GM21723 (cell line): ENCODE measurements at regions not wholly inside any gene's neighbourhood (a gene's known extent, or its start where the extent isn't known, plus 50 kb on each side); places are given as distances from the start of the nearest gene placed in this dataset.
"Not testable (repeated sequence)": the region's sequence is repeated elsewhere in the genome, so short reads cannot be mapped to it uniquely, and the experiment has no call there.

Source experiments
- ATAC-seq: cut with Tn5 transposase; IDR thresholded peaks from one replicate; pipeline ENCODE4 v1.9.1; 2021; ENCODE audit warnings: mild to moderate bottlenecking, moderate library complexity; ENCODE audit not compliant: unreplicated experiment

DNA sequence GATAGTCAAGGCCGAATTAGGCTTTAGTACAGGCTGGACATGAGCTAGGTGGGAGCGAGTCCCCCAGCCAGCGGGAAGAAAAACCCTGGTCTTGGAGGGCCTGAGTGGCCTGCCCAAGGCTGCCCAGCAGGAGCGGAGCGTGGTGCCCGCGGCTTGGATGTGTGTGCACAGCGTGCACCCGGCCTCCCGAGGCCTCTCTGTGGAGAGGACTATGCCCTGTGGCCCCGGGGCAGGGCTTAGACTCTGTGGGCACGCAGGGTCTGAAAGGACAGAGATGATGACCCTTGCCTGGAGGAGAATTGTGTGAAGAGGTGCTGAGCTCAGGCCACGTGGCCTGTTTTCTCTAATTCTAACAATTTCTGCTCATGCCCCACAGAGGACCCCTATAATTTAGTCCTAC lies 124.6 kb upstream of the IQSEC1 start:
- ATAC-seq = no peak

DNA sequence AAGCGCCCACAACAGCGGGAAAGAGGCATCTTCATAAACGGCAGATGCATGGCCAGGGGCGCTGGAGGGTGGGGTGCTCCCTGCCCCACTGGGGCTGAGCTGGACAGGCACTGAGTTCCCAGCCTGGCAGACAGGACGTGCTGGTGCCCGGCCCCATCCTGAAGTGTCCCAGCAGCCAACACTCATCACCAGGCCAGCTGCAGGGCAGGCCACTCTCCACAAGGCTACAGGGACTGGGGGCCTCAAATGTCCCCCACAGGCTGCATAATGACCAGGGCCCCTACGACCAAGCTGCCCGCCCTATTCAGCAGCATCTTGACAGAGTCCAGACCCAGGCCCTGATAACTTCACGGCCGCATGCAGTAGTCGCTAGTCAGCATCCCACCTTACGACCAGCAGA lies 124.1 kb upstream of the IQSEC1 start:
- no peak for ATAC-seq

DNA sequence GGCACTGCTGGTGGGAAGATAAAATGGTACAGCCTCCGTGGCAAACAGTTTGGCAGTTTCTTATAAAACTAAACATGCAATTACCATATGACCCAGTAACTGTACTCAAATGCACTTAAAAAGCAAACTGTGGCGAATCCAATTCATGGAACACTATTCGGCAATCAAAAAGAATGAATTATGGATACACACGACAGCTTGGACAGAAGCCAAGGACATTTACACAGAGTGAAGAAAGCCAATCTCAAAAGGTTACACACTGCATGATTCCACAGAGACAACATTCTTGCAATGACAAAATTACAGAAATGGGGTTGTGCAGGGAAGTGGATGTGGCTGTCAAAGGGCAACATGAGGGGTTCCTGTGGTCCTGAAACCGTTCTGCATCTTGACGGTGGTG lies 122.1 kb upstream of the IQSEC1 start:
- ATAC-seq = no peak

DNA sequence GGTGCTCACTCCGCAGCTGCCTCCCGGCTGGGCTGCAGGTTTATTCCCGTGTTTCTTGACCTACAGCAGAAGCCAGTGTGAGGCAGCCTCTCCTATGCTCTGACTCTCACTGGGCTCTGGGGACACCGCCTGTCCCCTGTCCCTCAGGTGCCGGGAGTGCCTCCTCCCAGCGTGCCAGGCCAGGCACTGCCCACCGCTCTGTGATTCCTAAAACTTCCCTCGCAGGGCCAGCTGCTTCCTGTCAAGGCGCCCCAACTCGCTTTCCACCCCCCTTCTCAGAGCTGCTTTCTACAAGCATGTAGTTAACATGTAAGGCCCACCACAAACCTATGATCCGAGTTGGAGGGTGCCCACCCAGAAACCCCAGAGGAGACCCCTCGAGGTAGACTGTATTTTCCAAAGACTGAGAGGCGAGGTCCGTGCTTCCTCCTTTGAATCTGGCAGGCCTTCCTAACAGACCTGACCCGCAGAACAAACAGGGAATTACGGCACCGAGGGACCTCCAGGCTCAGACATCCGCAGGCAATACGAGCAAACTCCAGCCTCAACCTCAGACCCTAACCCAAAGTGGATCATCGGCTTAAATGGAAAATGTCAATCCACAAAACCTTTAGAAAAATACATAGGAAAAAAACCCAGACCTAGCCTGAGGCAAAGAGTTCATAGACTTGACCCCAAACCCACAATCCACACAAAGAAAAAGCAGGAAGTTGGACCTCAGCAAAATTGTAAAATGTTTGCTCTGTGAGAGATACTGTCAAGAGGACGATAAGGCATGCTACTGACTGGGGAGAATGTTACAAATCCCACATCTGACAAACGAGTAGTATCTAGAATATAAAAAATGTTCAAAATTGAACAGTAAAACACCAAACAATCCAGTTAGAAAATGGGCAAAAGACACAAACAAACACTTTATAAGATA lies 121.3 kb upstream of the IQSEC1 start:
- no peak for ATAC-seq

DNA sequence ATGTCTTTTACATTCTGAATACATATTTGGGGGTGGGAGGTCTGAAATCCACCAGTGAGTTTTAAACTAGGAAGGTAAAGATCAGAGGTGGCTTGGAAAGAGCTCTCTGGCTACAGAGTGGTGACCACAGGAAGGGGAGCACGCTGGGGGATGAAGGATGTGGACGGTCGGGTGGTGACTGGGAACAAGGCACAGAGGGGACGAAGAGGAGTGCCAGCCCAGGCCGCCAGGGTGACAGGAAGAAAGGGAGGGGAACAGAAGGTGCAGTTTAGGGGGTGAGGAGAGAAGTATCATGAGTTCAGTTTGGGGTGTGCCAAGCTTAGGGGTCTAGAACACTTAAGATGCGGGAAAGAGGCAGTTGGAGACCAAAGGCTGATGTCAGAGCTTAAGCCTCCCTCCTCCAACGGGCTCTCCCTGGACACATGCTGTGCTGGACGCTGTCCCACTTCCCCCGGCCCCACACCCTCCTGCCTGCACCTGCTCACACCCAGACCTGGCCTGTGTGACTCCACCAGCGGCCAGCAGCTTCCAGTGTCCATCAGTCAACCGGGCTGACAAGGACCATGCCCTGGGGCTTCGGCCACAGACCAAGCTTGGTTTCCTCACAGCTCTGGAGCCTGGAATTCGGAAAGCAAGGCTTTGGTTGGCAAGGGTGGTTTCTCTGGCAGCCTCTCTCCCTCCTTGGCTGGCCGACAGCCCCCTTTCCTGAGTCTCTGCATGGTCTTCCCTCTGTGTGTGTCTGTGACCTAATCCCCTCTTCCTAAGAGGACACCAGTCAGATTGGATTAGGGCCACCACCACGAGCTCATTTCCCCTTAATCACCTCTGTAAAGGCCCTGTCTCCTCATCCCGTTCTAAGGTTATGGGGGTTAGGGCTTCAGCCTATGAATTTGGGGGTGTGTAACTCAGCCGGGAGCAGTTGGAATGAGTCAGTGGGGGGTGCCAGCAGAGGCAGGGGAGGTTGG lies 120.4 kb upstream of the IQSEC1 start:
- no peak for ATAC-seq

DNA sequence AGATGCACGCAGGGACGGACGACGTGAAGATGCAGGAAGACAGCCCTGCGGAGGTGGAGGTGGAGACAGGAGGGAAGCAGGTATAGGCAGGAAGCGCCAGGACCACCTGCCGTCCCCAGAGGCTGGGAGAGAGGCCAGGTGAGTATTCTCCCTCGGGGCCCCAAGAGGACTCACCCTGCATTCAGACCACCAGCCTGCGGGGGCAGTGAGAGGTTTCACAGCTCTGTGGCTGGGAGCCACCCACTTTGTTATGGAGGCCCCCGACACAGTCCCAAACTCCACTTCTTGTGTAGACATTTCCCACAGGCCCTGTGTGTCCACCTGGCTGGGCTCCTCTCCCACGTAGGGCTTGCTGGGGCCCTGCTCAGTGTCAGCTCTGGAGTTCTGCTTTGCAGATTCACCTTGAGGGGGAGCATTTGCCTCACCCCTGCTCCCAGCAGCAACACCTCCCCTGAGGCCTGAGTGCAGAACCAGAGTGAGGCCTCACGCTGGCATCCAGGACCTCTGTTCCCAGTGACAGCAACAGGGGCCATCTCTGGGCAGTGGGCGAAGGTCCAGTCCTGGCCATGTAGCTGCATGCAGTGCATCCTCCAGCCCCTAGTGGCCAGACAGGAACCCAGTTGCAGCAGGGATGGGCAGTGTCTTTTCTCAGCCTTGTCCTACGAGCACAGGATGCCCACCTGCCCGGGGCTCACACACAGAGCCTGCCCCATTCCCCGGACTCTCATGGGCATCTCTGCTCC lies 119.4 kb upstream of the IQSEC1 start:
- ATAC-seq = no peak

DNA sequence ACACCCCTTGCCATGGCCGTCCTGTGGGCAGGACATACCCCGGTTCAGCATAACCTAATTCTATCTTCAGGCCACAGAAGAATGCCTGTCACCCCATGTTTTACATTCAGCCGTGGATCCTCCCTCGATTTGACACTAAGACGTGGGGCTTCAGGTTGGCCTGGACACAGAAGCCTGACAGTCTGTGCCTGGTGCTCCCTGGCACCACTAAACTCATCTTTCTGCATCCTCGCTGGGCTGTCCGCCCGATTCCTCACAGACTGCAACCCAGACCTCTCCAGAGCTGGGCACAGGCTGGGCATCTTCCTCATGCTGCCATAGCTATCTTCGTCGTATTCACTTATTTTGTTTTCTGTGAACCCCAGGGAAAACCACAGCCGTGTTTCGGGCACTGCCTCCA lies 117.8 kb upstream of the IQSEC1 start:
- no peak for ATAC-seq

DNA sequence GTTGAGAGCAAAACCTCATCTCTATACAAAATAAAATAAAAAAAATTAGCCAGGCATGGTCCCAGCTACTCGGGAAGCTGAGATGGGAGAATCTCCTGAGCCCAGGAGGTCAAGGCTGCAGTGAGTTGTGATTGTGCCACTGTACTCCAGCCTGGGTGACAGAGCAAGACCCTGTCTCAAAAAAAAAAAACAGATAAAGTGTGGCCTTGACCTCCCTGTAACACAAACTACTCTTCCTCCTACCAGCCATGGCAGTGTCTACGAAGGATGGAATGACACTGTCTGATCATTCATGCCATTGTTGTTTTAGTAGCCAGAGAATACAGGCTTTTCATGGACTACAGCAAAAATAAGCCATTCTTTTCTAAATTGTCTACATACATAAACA lies 117.1 kb upstream of the IQSEC1 start:
- no peak for ATAC-seq

DNA sequence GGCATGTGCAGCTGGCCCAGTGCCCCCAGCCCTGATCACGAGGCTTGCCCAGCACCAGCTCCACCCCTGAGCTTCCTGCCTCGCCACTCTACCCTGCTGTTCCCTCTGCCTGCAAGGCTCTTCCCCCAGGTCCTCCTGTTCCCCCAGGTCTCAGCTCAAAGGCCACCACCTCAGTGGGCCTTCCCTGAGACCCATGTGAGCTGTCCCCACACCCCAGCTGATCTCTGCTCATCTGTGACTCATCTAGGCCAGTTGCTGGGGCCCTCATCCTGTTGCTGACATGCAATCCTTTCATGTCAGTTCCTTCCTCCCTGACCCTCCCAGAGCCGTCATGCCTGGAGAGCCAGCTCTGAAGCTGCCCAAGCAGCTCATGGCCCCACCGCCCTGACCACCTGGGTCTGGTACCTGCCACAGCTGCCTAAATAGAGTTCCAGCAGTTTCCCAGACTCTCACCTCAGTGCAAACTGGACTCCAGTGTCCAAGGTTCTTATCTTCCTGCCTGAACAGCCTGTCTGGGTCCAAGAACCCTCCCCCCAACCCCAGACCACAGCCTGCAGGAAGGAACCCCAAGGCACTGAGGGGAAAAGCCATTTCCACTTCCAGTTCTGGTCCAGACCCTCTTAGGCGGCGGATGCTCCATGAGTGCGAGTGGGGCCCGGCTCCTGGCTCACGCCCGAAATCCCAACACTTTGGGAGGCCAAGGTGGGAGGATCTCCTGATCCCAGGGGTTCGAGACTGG lies 116.6 kb upstream of the IQSEC1 start:
- no peak for ATAC-seq

DNA sequence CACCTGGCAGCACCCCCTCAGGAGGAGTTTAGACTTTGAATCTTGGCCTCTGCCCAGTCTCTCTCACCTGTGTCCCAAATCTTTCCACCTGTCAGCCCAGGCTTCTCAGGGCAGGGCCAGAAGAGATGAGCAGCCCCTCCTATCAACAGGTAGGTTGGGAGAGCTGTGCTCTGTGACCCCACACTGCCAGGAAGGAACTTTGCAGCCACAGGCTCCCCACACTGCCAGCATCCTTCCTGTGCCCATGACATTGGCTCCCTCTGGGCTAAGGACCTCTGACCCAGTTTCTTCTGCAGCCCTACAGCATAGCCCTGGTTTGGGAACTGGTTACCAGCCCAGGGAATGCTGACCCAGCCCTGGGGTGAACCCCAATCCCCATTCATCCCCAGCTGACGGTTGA lies 115.7 kb upstream of the IQSEC1 start:
- no peak for ATAC-seq

DNA sequence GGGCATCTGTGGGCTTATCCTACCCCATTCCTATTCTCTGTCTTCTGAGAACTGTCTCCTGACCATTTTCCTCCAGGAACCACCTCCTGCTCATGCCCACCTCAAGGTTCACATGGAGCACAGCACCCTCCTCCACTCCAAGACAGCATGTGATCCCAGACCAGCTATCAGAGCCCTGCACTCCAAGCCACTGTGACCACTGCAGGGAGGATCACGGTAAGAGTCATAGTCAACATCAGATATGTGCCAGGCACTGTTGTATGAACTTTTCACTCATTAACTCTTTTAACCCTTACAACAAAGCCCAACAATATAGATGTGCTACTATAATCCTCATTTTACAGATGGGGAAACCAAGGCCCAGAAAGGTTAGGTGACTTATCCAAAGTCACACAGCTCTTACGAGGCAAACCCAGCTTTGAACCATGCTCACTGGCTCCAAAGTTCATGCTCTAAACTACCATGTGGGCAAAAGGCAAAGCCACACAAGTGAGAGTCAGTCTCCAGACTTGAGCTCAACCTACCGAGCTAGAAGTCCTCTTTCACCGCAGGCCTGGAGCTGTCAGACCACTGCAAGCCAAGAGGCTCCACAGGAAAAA lies 115.1 kb upstream of the IQSEC1 start:
- no peak for ATAC-seq

DNA sequence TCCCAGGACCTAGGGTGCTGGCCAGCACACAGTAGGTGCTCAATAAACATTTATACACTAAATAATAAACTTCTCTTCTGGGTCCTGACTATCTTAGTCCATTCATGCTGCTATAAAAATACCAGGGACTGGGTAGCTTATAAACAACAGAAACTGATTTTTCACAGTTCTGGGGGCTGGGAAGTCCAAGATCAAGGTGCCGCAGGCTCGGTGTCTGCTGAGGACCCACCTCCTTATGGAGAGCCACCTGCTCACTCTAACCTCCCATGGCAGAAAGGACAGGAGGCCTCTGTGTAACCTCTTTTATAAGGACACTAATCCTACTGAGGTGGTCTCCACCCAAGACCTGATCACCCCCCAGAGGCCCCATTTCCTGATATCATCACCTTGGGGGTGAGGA lies 114.4 kb upstream of the IQSEC1 start:
- no peak for ATAC-seq

DNA sequence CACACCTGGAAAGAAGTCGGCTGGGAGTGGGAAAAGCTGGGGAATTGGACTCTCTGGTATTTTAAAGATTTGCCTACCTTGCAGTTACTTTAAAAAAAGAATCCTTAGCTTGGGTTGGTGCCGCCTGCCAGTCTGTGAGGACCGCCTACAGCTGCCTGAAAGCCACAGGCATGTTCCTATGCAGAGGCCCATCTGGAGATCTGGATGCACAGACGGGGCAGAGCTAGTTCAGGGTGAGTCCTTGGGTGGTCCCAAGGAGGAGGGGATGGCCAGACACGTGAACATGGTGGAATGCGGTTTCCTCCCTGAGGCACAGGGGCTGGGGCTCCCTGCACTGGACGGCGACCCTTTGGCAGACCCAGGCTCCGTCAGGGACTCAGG lies 113.2 kb upstream of the IQSEC1 start:
- no peak for ATAC-seq

DNA sequence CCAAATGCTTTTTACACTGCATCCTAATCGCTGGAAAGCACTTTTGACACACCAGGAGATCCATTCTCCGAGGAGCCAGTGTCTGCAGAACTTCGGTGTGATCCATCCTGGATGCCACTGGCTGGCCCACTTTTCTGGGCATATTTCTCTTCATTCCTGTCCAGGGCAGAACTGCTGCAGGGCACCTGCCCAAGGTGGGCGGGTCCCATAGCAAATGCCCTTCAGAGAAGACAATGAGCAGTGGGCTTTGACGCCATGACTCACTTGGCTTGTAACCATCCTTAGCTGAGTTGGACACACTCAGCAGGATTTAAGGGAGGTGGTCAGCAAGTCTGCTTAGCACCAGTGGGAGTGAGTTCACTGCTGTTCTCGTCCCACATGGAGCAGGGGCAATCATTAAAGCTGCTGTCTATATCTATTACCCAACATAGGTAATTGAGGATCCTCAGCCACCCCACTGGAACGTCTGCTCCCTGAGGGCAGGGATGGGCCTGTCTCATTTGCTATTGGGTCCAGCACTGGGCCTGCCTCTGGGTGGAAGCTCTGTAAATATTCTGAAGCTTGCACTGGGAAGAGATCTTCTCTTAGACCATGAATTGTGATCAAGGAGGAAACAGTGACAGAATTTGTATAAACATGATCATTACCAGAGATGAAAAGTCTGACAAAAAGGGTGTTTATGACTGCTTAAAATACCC lies 112.7 kb upstream of the IQSEC1 start:
- no peak for ATAC-seq

DNA sequence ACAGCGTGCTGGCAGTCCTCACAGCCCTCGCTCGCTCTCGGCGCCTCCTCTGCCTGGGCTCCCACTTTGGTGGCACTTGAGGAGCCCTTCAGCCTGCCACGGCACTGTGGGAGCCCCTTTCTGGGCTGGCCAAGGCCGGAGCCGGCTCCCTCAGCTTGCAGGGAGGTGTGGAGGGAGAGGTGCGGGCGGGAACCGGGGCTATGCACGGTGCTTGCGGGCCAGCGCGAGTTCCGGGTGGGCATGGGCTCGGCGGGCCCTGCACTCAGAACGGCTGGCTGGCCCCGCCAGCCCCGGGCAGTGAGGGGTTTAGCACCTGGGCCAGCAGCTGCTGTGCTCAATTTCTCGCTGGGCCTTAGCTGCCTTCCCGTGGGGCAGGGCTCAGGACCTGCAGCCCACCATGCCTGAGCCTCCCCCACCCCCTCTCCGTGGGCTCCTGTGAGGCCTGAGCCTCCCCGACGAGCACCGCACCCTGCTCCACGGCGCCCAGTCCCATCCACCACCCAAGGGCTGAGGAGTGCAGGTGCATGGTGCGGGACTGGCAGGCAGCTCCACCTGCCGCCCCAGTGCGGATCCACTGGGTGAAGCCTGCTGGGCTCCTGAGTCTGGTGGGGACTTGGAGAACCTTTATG lies 106.5 kb upstream of the IQSEC1 start:
- ATAC-seq = not testable (repeated sequence)

DNA sequence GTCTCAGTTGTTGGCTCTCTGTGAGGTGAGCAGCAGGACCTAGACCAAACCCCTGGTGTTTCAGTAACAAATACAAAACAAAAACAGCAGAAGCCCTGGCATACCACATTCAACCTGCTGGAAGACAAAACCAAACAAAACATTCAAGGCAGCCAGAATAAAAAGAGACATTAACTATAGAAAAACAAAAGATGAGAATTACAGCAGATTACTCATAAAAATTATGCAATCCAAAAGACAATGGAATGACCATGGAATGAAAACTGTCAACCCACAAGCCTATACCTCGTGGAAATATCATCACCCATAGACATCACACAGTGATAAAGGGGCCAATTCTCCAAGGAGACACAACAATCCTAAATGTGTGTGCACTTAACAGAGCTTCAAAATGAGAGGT lies 106.0 kb upstream of the IQSEC1 start:
- no peak for ATAC-seq

DNA sequence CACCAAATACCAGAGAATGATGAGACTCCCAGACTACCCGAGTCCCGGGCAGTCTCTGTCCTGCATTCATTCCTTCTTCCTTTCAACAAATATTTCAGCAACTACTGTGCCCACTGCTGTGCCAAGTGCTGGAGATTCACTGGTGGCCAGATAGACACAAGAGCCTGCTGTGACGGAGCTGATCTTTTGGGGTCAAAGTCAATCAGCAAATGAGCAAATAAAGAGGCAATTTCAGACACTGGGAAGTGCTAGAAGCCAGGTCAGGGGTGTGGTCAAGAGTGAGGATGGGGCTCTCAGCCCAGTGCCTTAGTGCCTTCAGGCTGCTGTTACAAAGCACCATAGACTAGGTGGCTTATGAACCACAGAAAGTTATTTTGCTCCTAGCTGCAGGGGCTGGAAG lies 104.9 kb upstream of the IQSEC1 start:
- ATAC-seq = no peak

DNA sequence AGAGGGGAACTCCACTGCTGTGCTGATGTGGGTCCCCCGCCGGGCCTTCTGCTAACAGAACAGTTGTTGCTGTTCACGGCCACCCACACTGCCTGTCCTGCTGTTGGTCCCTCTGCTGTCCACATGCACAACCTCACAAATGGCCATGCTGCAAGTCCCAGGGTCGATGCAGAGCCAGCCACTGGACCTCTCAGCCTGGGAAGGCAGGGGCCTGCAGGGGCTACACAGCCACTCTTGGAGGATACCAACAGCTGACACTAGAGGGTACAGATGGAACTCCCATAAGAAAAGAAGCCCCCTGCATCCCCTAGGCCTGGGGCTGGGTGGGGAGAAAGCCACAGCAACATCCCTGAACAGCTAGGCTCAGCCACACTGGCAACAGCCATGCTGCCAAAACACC lies 104.4 kb upstream of the IQSEC1 start:
- no peak for ATAC-seq

DNA sequence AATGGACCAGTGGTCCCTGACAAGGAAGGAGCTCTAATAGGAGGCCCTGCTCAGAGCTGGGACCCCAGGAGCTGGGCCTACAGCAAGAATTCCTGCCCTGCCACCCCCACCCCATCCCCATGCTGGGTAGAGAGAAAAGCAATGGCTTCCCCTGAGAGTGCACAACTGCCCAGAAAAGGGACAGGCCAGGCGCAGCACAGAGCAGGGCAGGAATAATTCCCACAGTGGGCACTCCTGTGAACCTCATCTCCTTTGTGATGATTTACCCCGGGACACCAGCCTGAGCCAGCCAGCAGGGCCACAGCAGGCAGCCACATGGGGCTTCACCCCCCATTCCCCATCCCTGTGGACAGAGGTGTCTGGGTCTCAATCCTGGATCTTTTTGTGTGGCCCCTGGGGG lies 104.0 kb upstream of the IQSEC1 start:
- no peak for ATAC-seq
